H1 (cell line): ENCODE measurements at regions not wholly inside any gene's neighbourhood (a gene's known extent, or its start where the extent isn't known, plus 50 kb on each side); places are given as distances from the start of the nearest gene placed in this dataset.

ENCODE experiments used
- CTCF ChIA-PET: fragments of 300-600 bp; sonication (Branson Sonifier 250); formaldehyde crosslinking; loops from one replicate; lab custom pipeline; 2021; ENCODE audit not compliant: partially characterized antibody; lab: Charles Lee
- POLR2A ChIA-PET: fragments of 300-600 bp; sonication (Branson Sonifier 250); formaldehyde crosslinking; loops from one replicate; lab custom pipeline; 2021; ENCODE audit warnings: inconsistent platforms; ENCODE audit not compliant: partially characterized antibody; lab: Charles Lee
- DNase-seq, 2 experiments: peaks; one replicate each; pipeline versions ENCODE4 v3.0.0 to v3.0.0-alpha.2; 2010 to 2022; ENCODE audit warnings: low spot score in 2 of 2, low read depth in 1 of 2, mixed read lengths in 1 of 2
- FAIRE-seq: peaks from 2 replicates; lab custom pipeline; 2011; peaks lifted over from hg19 to GRCh38; lab: Jason Lieb, UNC
- H2AFZ ChIP-seq: 2 replicates; pipeline ENCODE4 v1.8.1; 2012; ENCODE audit warnings: low read length, inconsistent platforms
- H2AK5ac ChIP-seq: 2 replicates; pipeline ENCODE4 v1.6.1; 2013; ENCODE audit warnings: low read depth, low read length
- H2BK120ac ChIP-seq: replicated peaks from 2 replicates; pipeline ENCODE3; 2013; ENCODE audit warnings: low read depth, low read length, inconsistent platforms
- H2BK12ac ChIP-seq: 2 replicates; pipeline ENCODE4 v1.6.1; 2013; ENCODE audit warnings: low read depth, low read length
- H2BK15ac ChIP-seq: 2 replicates; pipeline ENCODE4 v1.6.1; 2013; ENCODE audit warnings: low read length
- H2BK20ac ChIP-seq: 2 replicates; pipeline ENCODE4 v1.6.1; 2013; ENCODE audit warnings: low read length
- H2BK5ac ChIP-seq: 2 replicates; pipeline ENCODE4 v1.6.1; 2013; ENCODE audit warnings: low read depth, low read length
- H3K14ac ChIP-seq: 2 replicates; pipeline ENCODE4 v1.6.1; 2013; ENCODE audit warnings: inconsistent platforms; ENCODE audit not compliant: insufficient read length
- H3K18ac ChIP-seq: 2 replicates; pipeline ENCODE4 v1.6.1; 2013; ENCODE audit warnings: low read length; ENCODE audit errors: extremely low read depth
- H3K23ac ChIP-seq: 2 replicates; pipeline ENCODE4 v1.6.1; 2013; ENCODE audit warnings: inconsistent platforms; ENCODE audit not compliant: insufficient read length
- H3K23me2 ChIP-seq: 2 replicates; pipeline ENCODE4 v1.6.1; 2013; ENCODE audit warnings: low read depth, low read length
- H3K27ac ChIP-seq: 2 replicates; pipeline ENCODE4 v1.6.1; 2011; ENCODE audit warnings: low read depth, low read length, inconsistent platforms
- H3K27me3 ChIP-seq, 4 experiments: replicated peaks in 1 of 4; 1 replicate in 1 of 4; 2 replicates in 3 of 4; pipeline versions ENCODE4 v1.6.1 to v1.8.1; 2011 to 2013; ENCODE audit warnings: low read length in 3 of 4, mild to moderate bottlenecking in 3 of 4, inconsistent platforms in 2 of 4, mixed read lengths in 2 of 4, moderate library complexity in 1 of 4; ENCODE audit not compliant: control insufficient read depth in 3 of 4, insufficient read depth in 3 of 4; ENCODE audit errors: extremely low read depth in 1 of 4
- H3K36me3 ChIP-seq, 4 experiments: 2 replicates each; pipeline versions ENCODE4 v1.6.1 to v1.8.1; 2011 to 2013; ENCODE audit warnings: mild to moderate bottlenecking in 4 of 4, low read length in 3 of 4, moderate library complexity in 2 of 4, control low read depth in 1 of 4, inconsistent platforms in 1 of 4; ENCODE audit not compliant: insufficient read depth in 4 of 4, control insufficient read depth in 2 of 4
- H3K4ac ChIP-seq: replicated peaks from 2 replicates; pipeline ENCODE3; 2013; ENCODE audit warnings: low read length, low read depth, mixed read lengths, inconsistent platforms; ENCODE audit not compliant: insufficient read length
- H3K4me1 ChIP-seq, 4 experiments: replicated peaks in 1 of 4; 1 replicate in 1 of 4; 2 replicates in 3 of 4; pipeline versions ENCODE4 v1.6.1 to v1.8.1; 2011 to 2013; ENCODE audit warnings: low read length in 3 of 4, inconsistent platforms in 2 of 4, mixed read lengths in 1 of 4; ENCODE audit not compliant: insufficient read depth in 4 of 4, control insufficient read depth in 3 of 4
- H3K4me2 ChIP-seq, 2 experiments: 2 replicates each; pipeline versions ENCODE4 v1.6.1 to v1.8.1; 2011 to 2013; ENCODE audit warnings: low read depth in 2 of 2, low read length in 2 of 2, control low read depth in 1 of 2, inconsistent platforms in 1 of 2, mild to moderate bottlenecking in 1 of 2; ENCODE audit not compliant: insufficient read depth in 1 of 2
- H3K4me3 ChIP-seq, 4 experiments: fragments of 200-600, 300-600 bp in 1 of 4; sonication (generic), shearing (Covaris generic), sonication (Bioruptor Twin) in 1 of 4; 2 replicates each; pipeline versions ENCODE4 v1.5.1 to v1.8.1; 2011 to 2016; ENCODE audit warnings: low read length in 4 of 4, low read depth in 3 of 4, control low read depth in 2 of 4, inconsistent platforms in 2 of 4, mild to moderate bottlenecking in 2 of 4, mixed read lengths in 1 of 4, moderate library complexity in 1 of 4; ENCODE audit not compliant: insufficient read depth in 2 of 4; ENCODE audit errors: extremely low read depth in 1 of 4
- H3K56ac ChIP-seq: replicated peaks from 2 replicates; pipeline ENCODE3; 2013; ENCODE audit warnings: low read depth, mild to moderate bottlenecking, mixed read lengths, low read length, inconsistent platforms; ENCODE audit not compliant: insufficient read length
- H3K79me1 ChIP-seq: 2 replicates; pipeline ENCODE4 v1.6.1; 2013; ENCODE audit warnings: low read depth, low read length, control low read depth
- H3K79me2 ChIP-seq, 2 experiments: 2 replicates each; pipeline versions ENCODE4 v1.6.1 to v1.8.1; 2012 to 2013; ENCODE audit warnings: low read length in 2 of 2, mild to moderate bottlenecking in 2 of 2, inconsistent platforms in 1 of 2; ENCODE audit not compliant: insufficient read depth in 2 of 2, control insufficient read depth in 1 of 2
- H3K9ac ChIP-seq, 4 experiments: replicated peaks in 1 of 4; 1 replicate in 1 of 4; 2 replicates in 3 of 4; pipeline versions ENCODE4 v1.6.1 to v1.8.1; 2011 to 2013; ENCODE audit warnings: low read depth in 3 of 4, low read length in 3 of 4, control low read depth in 2 of 4, mild to moderate bottlenecking in 2 of 4, moderate library complexity in 2 of 4, inconsistent platforms in 1 of 4; ENCODE audit errors: extremely low read depth in 1 of 4
- H3K9me3 ChIP-seq, 2 experiments: 2 replicates each; pipeline versions ENCODE4 v1.6.1 to v1.8.1; 2012 to 2013; ENCODE audit warnings: mild to moderate bottlenecking in 2 of 2, moderate library complexity in 2 of 2, control low read depth in 1 of 2, inconsistent platforms in 1 of 2, low read depth in 1 of 2, low read length in 1 of 2, mixed read lengths in 1 of 2; ENCODE audit not compliant: insufficient read depth in 2 of 2
- H4K20me1 ChIP-seq, 2 experiments: replicated peaks in 1 of 2; 2 replicates each; pipeline versions ENCODE3 to v1.8.1; 2011 to 2013; ENCODE audit warnings: inconsistent platforms in 2 of 2, low read length in 2 of 2, mild to moderate bottlenecking in 1 of 2; ENCODE audit not compliant: insufficient read depth in 2 of 2, control insufficient read depth in 1 of 2
- H4K5ac ChIP-seq: 2 replicates; pipeline ENCODE4 v1.6.1; 2013; ENCODE audit warnings: low read length, low read depth, mixed read lengths, inconsistent platforms; ENCODE audit not compliant: insufficient read length
- H4K8ac ChIP-seq: 2 replicates; pipeline ENCODE4 v1.8.0; 2013; ENCODE audit warnings: mild to moderate bottlenecking, moderate library complexity, low read length, inconsistent platforms; ENCODE audit not compliant: insufficient read depth; ENCODE audit errors: extremely low read depth
- H4K91ac ChIP-seq: replicated peaks from 2 replicates; pipeline ENCODE3; 2013; ENCODE audit warnings: low read length, mixed read lengths, inconsistent platforms; ENCODE audit not compliant: insufficient read length
- CHD7 ChIP-seq: fragments of 300-600 bp; sonication (generic); IDR thresholded peaks from 2 replicates; pipeline ENCODE4 v1.7.1; 2012; ENCODE audit warnings: low read length, moderate library complexity, mild to moderate bottlenecking, inconsistent platforms; ENCODE audit not compliant: insufficient replicate concordance
- TEAD4 ChIP-seq: IDR thresholded peaks from 2 replicates; pipeline ENCODE4 v1.6.1; 2012; ENCODE audit warnings: low read depth, low read length, inconsistent platforms, mixed read lengths

GRCh38 chr6:163842467-163842866 is 427.9 kb downstream of the QKI start:
- ChIA-PET CTCF (no interaction called here), POLR2A (no interaction called here)
- H2AK5ac ChIP-seq, result no peak overlapping the region
- no peak overlapping the region for H3K27ac ChIP-seq
- H3K36me3 ChIP-seq, result no peaks in the 10 kb centered on the region
- H2BK12ac ChIP-seq, result no peak overlapping the region
- H3K79me1 ChIP-seq, result no peaks in the 10 kb centered on the region
- H3K23me2 ChIP-seq, result no peaks in the 10 kb centered on the region
- H3K27me3 ChIP-seq, result no peaks in the 10 kb centered on the region
- no peak overlapping the region for H4K5ac ChIP-seq
- H4K8ac ChIP-seq, result no peak overlapping the region
- H3K79me2 ChIP-seq, result no peaks in the 10 kb centered on the region
- H3K14ac ChIP-seq, result no peak overlapping the region
- no peak overlapping the region for H2BK15ac ChIP-seq
- H3K4me2 ChIP-seq, result no peak overlapping the region
- H3K23ac ChIP-seq, result no peak overlapping the region
- no peak overlapping the region for H3K4me3 ChIP-seq
- peaks cover 0 to 3% (median 0%) of the 10 kb centered on the region in 4 experiments; a peak in 1 of 7 replicates for H3K4me1 ChIP-seq
- no peaks in the 10 kb centered on the region for H4K20me1 ChIP-seq
- no peak overlapping the region for H2BK20ac ChIP-seq
- no peak overlapping the region for H2BK5ac ChIP-seq
- H2BK120ac ChIP-seq, result no peak overlapping the region
- no peak overlapping the region for H4K91ac ChIP-seq
- no peak overlapping the region for H3K18ac ChIP-seq
- no peak overlapping the region for H3K4ac ChIP-seq
- FAIRE-seq, result no peak
- no peak for DNase-seq
- H3K9me3 ChIP-seq, result peaks cover 8 to 10% of the 10 kb centered on the region in 2 experiments
- H2AFZ ChIP-seq, result no peak overlapping the region
- H3K9ac ChIP-seq, result no peak overlapping the region
- H3K56ac ChIP-seq, result no peak overlapping the region
- no peak for TF ChIP-seq CHD7
- TF ChIP-seq TEAD4, result no peak
